PC-9 (cell line): ENCODE measurements at regions not wholly inside any gene's neighbourhood (a gene's known extent, or its start where the extent isn't known, plus 50 kb on each side); places are given as distances from the start of the nearest gene placed in this dataset.
A peak's percentile ranks its signal among the peaks of the same experiment; 100 is the strongest.

Source experiments
- BruUV-seq: library from RNA; stranded (reverse); fragments of 400-500 nt; replicated peaks from 2 replicates; lab custom pipeline; 2021; lab: Mats Ljungman, UMichigan
- CTCF ChIA-PET: fragments of 300-600 bp; sonication (Branson Sonifier 250); formaldehyde crosslinking; loops from one replicate; lab custom pipeline; 2022; ENCODE audit warnings: antibody characterized with exemption; lab: Charles Lee
- POLR2A ChIA-PET: fragments of 300-600 bp; sonication (Branson Sonifier 250); formaldehyde crosslinking; loops from one replicate; lab custom pipeline; 2022; ENCODE audit warnings: antibody characterized with exemption; ENCODE audit not compliant: unreplicated experiment; lab: Charles Lee
- DNase-seq, 2 experiments: peaks; one replicate each; pipeline versions ENCODE4 v3.0.0 to v3.0.0-alpha.2; 2015 to 2022; ENCODE audit warnings: mixed read lengths in 1 of 2
- H2AFZ ChIP-seq: fragments of 200-600 bp; sonication (generic); 2 replicates; pipeline ENCODE4 v1.8.1; 2017; ENCODE audit warnings: antibody characterized with exemption
- H3F3A ChIP-seq: fragments of 200-600 bp; sonication (generic); 2 replicates; pipeline ENCODE4 v1.8.1; 2017; ENCODE audit warnings: antibody characterized with exemption, mild to moderate bottlenecking, low read depth; ENCODE audit not compliant: insufficient read depth
- H3K27ac ChIP-seq: fragments of 200-600 bp; sonication (generic); 2 replicates; pipeline ENCODE4 v1.6.1; 2016; ENCODE audit warnings: mixed run types
- H3K27me3 ChIP-seq: fragments of 200-600 bp; sonication (generic); 2 replicates; pipeline ENCODE4 v1.6.1; 2016; ENCODE audit warnings: low read depth, mixed run types; ENCODE audit not compliant: insufficient read depth
- H3K36me3 ChIP-seq: fragments of 200-600 bp; sonication (generic); 2 replicates; pipeline ENCODE4 v1.6.1; 2016; ENCODE audit warnings: low read depth, mixed run types
- H3K4me1 ChIP-seq: fragments of 200-600 bp; sonication (generic); replicated peaks from 2 replicates; pipeline ENCODE4 v1.6.1; 2016; ENCODE audit warnings: mixed run types; ENCODE audit not compliant: insufficient read depth
- H3K4me2 ChIP-seq: fragments of 200-600 bp; sonication (generic); 2 replicates; pipeline ENCODE4 v1.6.1; 2017; ENCODE audit warnings: mixed run types
- H3K4me3 ChIP-seq: fragments of 200-600 bp; sonication (generic); 2 replicates; pipeline ENCODE4 v1.6.1; 2016; ENCODE audit warnings: mixed run types
- H3K79me2 ChIP-seq: fragments of 200-600 bp; sonication (generic); 2 replicates; pipeline ENCODE4 v1.6.1; 2017; ENCODE audit warnings: low read depth, mixed run types
- H3K9me2 ChIP-seq: fragments of 200-600 bp; sonication (generic); 2 replicates; pipeline ENCODE4 v1.8.1; 2017; ENCODE audit warnings: mild to moderate bottlenecking; ENCODE audit not compliant: insufficient read depth
- H3K9me3 ChIP-seq: fragments of 200-600 bp; sonication (generic); 2 replicates; pipeline ENCODE4 v1.8.1; 2016; ENCODE audit warnings: low read depth; ENCODE audit not compliant: insufficient read depth
- H4K20me1 ChIP-seq: fragments of 200-600 bp; sonication (generic); 2 replicates; pipeline ENCODE4 v1.8.1; 2017; ENCODE audit not compliant: insufficient read depth
- EZH2 ChIP-seq: fragments of 200-600 bp; sonication (generic); IDR thresholded peaks from 2 replicates; pipeline ENCODE4 v1.8.0; 2017; ENCODE audit warnings: antibody characterized with exemption, low read depth
- intact Hi-C: fragments of 100-400 bp; cut with micrococcal nuclease; formaldehyde crosslinking; loops from one replicate; pipeline ENCODE4 v1.10.0; 2022; ENCODE audit not compliant: unreplicated experiment
- TF ChIP-seq, protein P1 (sequence below): fragments of 200-600 bp; sonication (generic); conservative IDR thresholded peaks from 2 replicates; pipeline ENCODE4 v1.6.1; 2017; ENCODE audit warnings: mixed run types, antibody characterized with exemption, mild to moderate bottlenecking, moderate library complexity

DNA sequence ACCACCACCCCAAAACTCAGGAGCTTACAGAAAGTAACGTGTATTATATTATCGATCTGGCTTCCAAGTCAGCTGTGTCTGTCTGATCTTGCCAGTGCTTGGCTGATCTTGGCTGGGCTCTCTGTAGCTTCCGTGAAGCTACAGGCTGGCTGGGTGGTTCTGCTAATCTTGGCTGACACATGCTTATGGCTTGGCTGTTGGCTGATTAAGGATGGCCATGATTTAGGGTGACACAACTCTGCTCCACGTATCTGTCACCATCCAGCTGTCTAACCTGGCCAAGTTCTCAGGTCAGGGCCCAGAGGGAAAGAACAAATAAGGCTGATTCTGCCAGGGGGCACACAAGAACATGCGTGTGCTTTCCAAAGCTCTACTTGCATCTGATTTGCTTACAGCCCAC, 64.7 kb upstream of the PRL start:
- Histone ChIP-seq H2AFZ (no peak overlapping the region), H4K20me1 (no peaks in the 10 kb centered on the region), H3F3A (no peaks in the 10 kb centered on the region), H3K9me2 (no peaks in the 10 kb centered on the region), H3K27me3 (no peaks in the 10 kb centered on the region), H3K4me3 (no peak overlapping the region), H3K4me2 (no peak overlapping the region), H3K36me3 (no peaks in the 10 kb centered on the region), H3K79me2 (no peaks in the 10 kb centered on the region), H3K27ac (no peak overlapping the region), H3K9me3 (no peaks in the 10 kb centered on the region), H3K4me1 (peaks cover 20% of the 10 kb centered on the region)
- ChIA-PET CTCF (no interaction called here), POLR2A (no interaction called here)
- TF ChIP-seq, protein P1, sequence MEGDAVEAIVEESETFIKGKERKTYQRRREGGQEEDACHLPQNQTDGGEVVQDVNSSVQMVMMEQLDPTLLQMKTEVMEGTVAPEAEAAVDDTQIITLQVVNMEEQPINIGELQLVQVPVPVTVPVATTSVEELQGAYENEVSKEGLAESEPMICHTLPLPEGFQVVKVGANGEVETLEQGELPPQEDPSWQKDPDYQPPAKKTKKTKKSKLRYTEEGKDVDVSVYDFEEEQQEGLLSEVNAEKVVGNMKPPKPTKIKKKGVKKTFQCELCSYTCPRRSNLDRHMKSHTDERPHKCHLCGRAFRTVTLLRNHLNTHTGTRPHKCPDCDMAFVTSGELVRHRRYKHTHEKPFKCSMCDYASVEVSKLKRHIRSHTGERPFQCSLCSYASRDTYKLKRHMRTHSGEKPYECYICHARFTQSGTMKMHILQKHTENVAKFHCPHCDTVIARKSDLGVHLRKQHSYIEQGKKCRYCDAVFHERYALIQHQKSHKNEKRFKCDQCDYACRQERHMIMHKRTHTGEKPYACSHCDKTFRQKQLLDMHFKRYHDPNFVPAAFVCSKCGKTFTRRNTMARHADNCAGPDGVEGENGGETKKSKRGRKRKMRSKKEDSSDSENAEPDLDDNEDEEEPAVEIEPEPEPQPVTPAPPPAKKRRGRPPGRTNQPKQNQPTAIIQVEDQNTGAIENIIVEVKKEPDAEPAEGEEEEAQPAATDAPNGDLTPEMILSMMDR = no peak
- TF ChIP-seq EZH2 = no peak
- BruUV-seq = no TSS peak
- intact Hi-C loops = no loop called here
- no peak for DNase-seq

DNA sequence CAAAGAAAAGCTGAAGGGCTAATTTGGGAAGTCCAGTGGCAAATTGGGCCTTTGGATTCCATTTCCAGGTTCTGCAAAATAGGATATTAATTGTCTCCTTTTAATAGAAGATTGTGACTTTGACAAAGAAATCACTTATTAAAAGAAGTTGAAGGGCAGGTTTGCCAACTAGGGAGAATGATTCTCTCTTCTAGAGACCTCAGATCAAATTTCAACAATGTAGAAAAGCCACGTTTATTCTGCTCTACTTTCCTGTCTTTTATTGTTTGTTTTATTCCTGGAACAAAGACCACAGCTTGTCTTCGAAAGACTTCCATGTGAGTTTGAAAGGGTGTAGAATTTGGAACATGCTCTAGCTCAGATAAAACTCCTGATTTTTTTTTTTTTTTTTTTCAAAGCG, 65.5 kb upstream of the PRL start:
- H3K27ac ChIP-seq = no peak overlapping the region
- H3K4me1 ChIP-seq = peaks cover 20% of the 10 kb centered on the region
- peak in 1 of 2 experiments; percentile 49 for DNase-seq
- no peaks in the 10 kb centered on the region for H3F3A ChIP-seq
- H4K20me1 ChIP-seq = no peaks in the 10 kb centered on the region
- H3K36me3 ChIP-seq = no peaks in the 10 kb centered on the region
- ChIA-PET POLR2A (no interaction called here), CTCF (interaction anchor here (1.0 kb wide), 1 partner anchor 465 kb away, joined by 6 read pairs; no protein-coding TSS in a partner anchor)
- intact Hi-C loops = no loop called here
- H3K4me2 ChIP-seq = peak overlapping the region; percentile 14; the same call in 1 of the 2 replicates
- H3K27me3 ChIP-seq = no peaks in the 10 kb centered on the region
- no TSS peak for BruUV-seq
- TF ChIP-seq, protein P1 = no peak
- TF ChIP-seq EZH2 = no peak
- no peaks in the 10 kb centered on the region for H3K79me2 ChIP-seq
- no peak overlapping the region for H3K4me3 ChIP-seq
- no peaks in the 10 kb centered on the region for H3K9me2 ChIP-seq
- no peaks in the 10 kb centered on the region for H3K9me3 ChIP-seq
- no peak overlapping the region for H2AFZ ChIP-seq

DNA sequence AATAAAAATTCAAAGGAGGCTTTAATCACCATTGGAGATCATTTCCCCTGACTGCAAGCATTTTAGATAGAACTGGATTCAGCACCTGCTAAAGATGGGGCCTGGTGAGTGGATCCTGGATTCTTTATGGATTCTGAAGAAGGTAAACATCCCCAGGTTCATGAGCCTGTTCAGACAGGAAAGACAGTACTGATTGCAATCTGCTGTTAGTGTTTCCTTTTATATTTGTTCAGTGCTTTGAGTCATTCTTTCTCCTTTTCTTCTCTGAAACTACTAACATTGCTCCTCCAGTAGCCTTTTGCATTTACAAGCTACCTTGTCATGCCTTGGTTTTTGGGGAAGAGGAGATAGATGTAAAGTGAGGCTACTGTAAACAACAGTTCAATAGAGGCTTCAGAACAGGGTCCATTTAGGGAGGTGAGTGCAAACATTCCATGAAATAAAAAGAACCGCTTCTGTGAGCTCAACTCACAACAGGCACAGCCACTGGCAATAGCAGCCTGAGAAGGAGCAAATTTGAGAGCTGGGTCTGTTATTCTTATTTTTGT, 66.4 kb upstream of the PRL start:
- POLR2A ChIA-PET = interaction anchor here (0.7 kb wide), 1 partner anchor 361 kb away, joined by 7 read pairs; no protein-coding TSS in a partner anchor

More for the DNA sequence above, 66.4 kb upstream of the PRL start:
- 0 out of 2 replicates have a peak overlapping the region, but pooled peaks have one; percentile 14 for H3K4me2 ChIP-seq
- H3K27ac ChIP-seq = no peak overlapping the region
- H3F3A ChIP-seq = no peaks in the 10 kb centered on the region
- no peak overlapping the region for H2AFZ ChIP-seq
- H3K4me1 ChIP-seq = peaks cover 20% of the 10 kb centered on the region
- no peaks in the 10 kb centered on the region for H3K9me3 ChIP-seq
- no TSS peak for BruUV-seq
- H3K27me3 ChIP-seq = no peaks in the 10 kb centered on the region
- no peaks in the 10 kb centered on the region for H3K36me3 ChIP-seq
- no peaks in the 10 kb centered on the region for H3K79me2 ChIP-seq
- intact Hi-C loops = no loop called here
- H3K9me2 ChIP-seq = no peaks in the 10 kb centered on the region
- no peaks in the 10 kb centered on the region for H4K20me1 ChIP-seq
- H3K4me3 ChIP-seq = no peak overlapping the region
- no peak for TF ChIP-seq EZH2
- TF ChIP-seq, protein P1 = no peak
- CTCF ChIA-PET = interaction anchor here (1.0 kb wide), 1 partner anchor 464 kb away, joined by 6 read pairs; no protein-coding TSS in a partner anchor
- DNase-seq = peak in 1 of 2 experiments; percentile 54
